H1 (cell line): ENCODE measurements at regions not wholly inside any gene's neighbourhood (a gene's known extent, or its start where the extent isn't known, plus 50 kb on each side); places are given as distances from the start of the nearest gene placed in this dataset.

ENCODE experiments used
- CTCF ChIA-PET: fragments of 300-600 bp; sonication (Branson Sonifier 250); formaldehyde crosslinking; loops from one replicate; lab custom pipeline; 2021; ENCODE audit not compliant: partially characterized antibody; lab: Charles Lee
- POLR2A ChIA-PET: fragments of 300-600 bp; sonication (Branson Sonifier 250); formaldehyde crosslinking; loops from one replicate; lab custom pipeline; 2021; ENCODE audit warnings: inconsistent platforms; ENCODE audit not compliant: partially characterized antibody; lab: Charles Lee
- DNase-seq, 2 experiments: peaks; one replicate each; pipeline versions ENCODE4 v3.0.0 to v3.0.0-alpha.2; 2010 to 2022; ENCODE audit warnings: low spot score in 2 of 2, low read depth in 1 of 2, mixed read lengths in 1 of 2
- FAIRE-seq: peaks from 2 replicates; lab custom pipeline; 2011; peaks lifted over from hg19 to GRCh38; lab: Jason Lieb, UNC
- H2AFZ ChIP-seq: 2 replicates; pipeline ENCODE4 v1.8.1; 2012; ENCODE audit warnings: low read length, inconsistent platforms
- H2AK5ac ChIP-seq: 2 replicates; pipeline ENCODE4 v1.6.1; 2013; ENCODE audit warnings: low read depth, low read length
- H2BK120ac ChIP-seq: replicated peaks from 2 replicates; pipeline ENCODE3; 2013; ENCODE audit warnings: low read depth, low read length, inconsistent platforms
- H2BK12ac ChIP-seq: 2 replicates; pipeline ENCODE4 v1.6.1; 2013; ENCODE audit warnings: low read depth, low read length
- H2BK15ac ChIP-seq: 2 replicates; pipeline ENCODE4 v1.6.1; 2013; ENCODE audit warnings: low read length
- H2BK20ac ChIP-seq: 2 replicates; pipeline ENCODE4 v1.6.1; 2013; ENCODE audit warnings: low read length
- H2BK5ac ChIP-seq: 2 replicates; pipeline ENCODE4 v1.6.1; 2013; ENCODE audit warnings: low read depth, low read length
- H3K14ac ChIP-seq: 2 replicates; pipeline ENCODE4 v1.6.1; 2013; ENCODE audit warnings: inconsistent platforms; ENCODE audit not compliant: insufficient read length
- H3K18ac ChIP-seq: 2 replicates; pipeline ENCODE4 v1.6.1; 2013; ENCODE audit warnings: low read length; ENCODE audit errors: extremely low read depth
- H3K23ac ChIP-seq: 2 replicates; pipeline ENCODE4 v1.6.1; 2013; ENCODE audit warnings: inconsistent platforms; ENCODE audit not compliant: insufficient read length
- H3K23me2 ChIP-seq: 2 replicates; pipeline ENCODE4 v1.6.1; 2013; ENCODE audit warnings: low read depth, low read length
- H3K27ac ChIP-seq: 2 replicates; pipeline ENCODE4 v1.6.1; 2011; ENCODE audit warnings: low read depth, low read length, inconsistent platforms
- H3K27me3 ChIP-seq, 4 experiments: replicated peaks in 1 of 4; 1 replicate in 1 of 4; 2 replicates in 3 of 4; pipeline versions ENCODE4 v1.6.1 to v1.8.1; 2011 to 2013; ENCODE audit warnings: low read length in 3 of 4, mild to moderate bottlenecking in 3 of 4, inconsistent platforms in 2 of 4, mixed read lengths in 2 of 4, moderate library complexity in 1 of 4; ENCODE audit not compliant: control insufficient read depth in 3 of 4, insufficient read depth in 3 of 4; ENCODE audit errors: extremely low read depth in 1 of 4
- H3K36me3 ChIP-seq, 4 experiments: 2 replicates each; pipeline versions ENCODE4 v1.6.1 to v1.8.1; 2011 to 2013; ENCODE audit warnings: mild to moderate bottlenecking in 4 of 4, low read length in 3 of 4, moderate library complexity in 2 of 4, control low read depth in 1 of 4, inconsistent platforms in 1 of 4; ENCODE audit not compliant: insufficient read depth in 4 of 4, control insufficient read depth in 2 of 4
- H3K4ac ChIP-seq: replicated peaks from 2 replicates; pipeline ENCODE3; 2013; ENCODE audit warnings: low read length, low read depth, mixed read lengths, inconsistent platforms; ENCODE audit not compliant: insufficient read length
- H3K4me1 ChIP-seq, 4 experiments: replicated peaks in 1 of 4; 1 replicate in 1 of 4; 2 replicates in 3 of 4; pipeline versions ENCODE4 v1.6.1 to v1.8.1; 2011 to 2013; ENCODE audit warnings: low read length in 3 of 4, inconsistent platforms in 2 of 4, mixed read lengths in 1 of 4; ENCODE audit not compliant: insufficient read depth in 4 of 4, control insufficient read depth in 3 of 4
- H3K4me2 ChIP-seq, 2 experiments: 2 replicates each; pipeline versions ENCODE4 v1.6.1 to v1.8.1; 2011 to 2013; ENCODE audit warnings: low read depth in 2 of 2, low read length in 2 of 2, control low read depth in 1 of 2, inconsistent platforms in 1 of 2, mild to moderate bottlenecking in 1 of 2; ENCODE audit not compliant: insufficient read depth in 1 of 2
- H3K4me3 ChIP-seq, 4 experiments: fragments of 200-600, 300-600 bp in 1 of 4; sonication (generic), shearing (Covaris generic), sonication (Bioruptor Twin) in 1 of 4; 2 replicates each; pipeline versions ENCODE4 v1.5.1 to v1.8.1; 2011 to 2016; ENCODE audit warnings: low read length in 4 of 4, low read depth in 3 of 4, control low read depth in 2 of 4, inconsistent platforms in 2 of 4, mild to moderate bottlenecking in 2 of 4, mixed read lengths in 1 of 4, moderate library complexity in 1 of 4; ENCODE audit not compliant: insufficient read depth in 2 of 4; ENCODE audit errors: extremely low read depth in 1 of 4
- H3K56ac ChIP-seq: replicated peaks from 2 replicates; pipeline ENCODE3; 2013; ENCODE audit warnings: low read depth, mild to moderate bottlenecking, mixed read lengths, low read length, inconsistent platforms; ENCODE audit not compliant: insufficient read length
- H3K79me1 ChIP-seq: 2 replicates; pipeline ENCODE4 v1.6.1; 2013; ENCODE audit warnings: low read depth, low read length, control low read depth
- H3K79me2 ChIP-seq, 2 experiments: 2 replicates each; pipeline versions ENCODE4 v1.6.1 to v1.8.1; 2012 to 2013; ENCODE audit warnings: low read length in 2 of 2, mild to moderate bottlenecking in 2 of 2, inconsistent platforms in 1 of 2; ENCODE audit not compliant: insufficient read depth in 2 of 2, control insufficient read depth in 1 of 2
- H3K9ac ChIP-seq, 4 experiments: replicated peaks in 1 of 4; 1 replicate in 1 of 4; 2 replicates in 3 of 4; pipeline versions ENCODE4 v1.6.1 to v1.8.1; 2011 to 2013; ENCODE audit warnings: low read depth in 3 of 4, low read length in 3 of 4, control low read depth in 2 of 4, mild to moderate bottlenecking in 2 of 4, moderate library complexity in 2 of 4, inconsistent platforms in 1 of 4; ENCODE audit errors: extremely low read depth in 1 of 4
- H3K9me3 ChIP-seq, 2 experiments: 2 replicates each; pipeline versions ENCODE4 v1.6.1 to v1.8.1; 2012 to 2013; ENCODE audit warnings: mild to moderate bottlenecking in 2 of 2, moderate library complexity in 2 of 2, control low read depth in 1 of 2, inconsistent platforms in 1 of 2, low read depth in 1 of 2, low read length in 1 of 2, mixed read lengths in 1 of 2; ENCODE audit not compliant: insufficient read depth in 2 of 2
- H4K20me1 ChIP-seq, 2 experiments: replicated peaks in 1 of 2; 2 replicates each; pipeline versions ENCODE3 to v1.8.1; 2011 to 2013; ENCODE audit warnings: inconsistent platforms in 2 of 2, low read length in 2 of 2, mild to moderate bottlenecking in 1 of 2; ENCODE audit not compliant: insufficient read depth in 2 of 2, control insufficient read depth in 1 of 2
- H4K5ac ChIP-seq: 2 replicates; pipeline ENCODE4 v1.6.1; 2013; ENCODE audit warnings: low read length, low read depth, mixed read lengths, inconsistent platforms; ENCODE audit not compliant: insufficient read length
- H4K8ac ChIP-seq: 2 replicates; pipeline ENCODE4 v1.8.0; 2013; ENCODE audit warnings: mild to moderate bottlenecking, moderate library complexity, low read length, inconsistent platforms; ENCODE audit not compliant: insufficient read depth; ENCODE audit errors: extremely low read depth
- H4K91ac ChIP-seq: replicated peaks from 2 replicates; pipeline ENCODE3; 2013; ENCODE audit warnings: low read length, mixed read lengths, inconsistent platforms; ENCODE audit not compliant: insufficient read length
- BACH1 ChIP-seq: IDR thresholded peaks from 2 replicates; pipeline ENCODE4 v1.6.1; 2012; ENCODE audit warnings: low read length, improper control_type of control experiment
- CHD2 ChIP-seq: IDR thresholded peaks from 2 replicates; pipeline ENCODE4 v1.6.1; 2012; ENCODE audit warnings: low read length, improper control_type of control experiment
- CREB1 ChIP-seq: IDR thresholded peaks from 2 replicates; pipeline ENCODE4 v1.6.1; 2012; ENCODE audit warnings: inconsistent platforms
- GTF2F1 ChIP-seq: IDR thresholded peaks from 2 replicates; pipeline ENCODE4 v1.6.1; 2012; ENCODE audit warnings: low read depth, low read length, improper control_type of control experiment, borderline replicate concordance
- SAP30 ChIP-seq: fragments of 300-600 bp; sonication (generic); IDR thresholded peaks from 2 replicates; pipeline ENCODE4 v1.7.1; 2012; ENCODE audit warnings: low read length, moderate library complexity, mild to moderate bottlenecking, inconsistent platforms; ENCODE audit not compliant: insufficient read depth, insufficient replicate concordance
- SIRT6 ChIP-seq: IDR thresholded peaks from one replicate; pipeline ENCODE4 v1.7.1; 2012; ENCODE audit warnings: low read length, inconsistent platforms
- ZNF274 ChIP-seq: IDR thresholded peaks from 2 replicates; pipeline ENCODE4 v1.7.0; 2012; ENCODE audit warnings: low read length, borderline replicate concordance; ENCODE audit errors: extremely low read depth
- WGBS, 2 experiments: shearing (Covaris generic) in 1 of 2; methylation state at CpG; one replicate each; pipeline versions ENCODE4 v1.1.6 to v1.1.7; 2013 to 2015; ENCODE audit warnings: low lambda C conversion rate in 2 of 2, mixed read lengths in 2 of 2, inconsistent platforms in 1 of 2, low coverage in 1 of 2, missing lambda C conversion rate in 1 of 2; ENCODE audit not compliant: insufficient replicate concordance in 2 of 2, insufficient coverage in 1 of 2, insufficient read length in 1 of 2; ENCODE audit errors: extremely low coverage in 1 of 2, missing lambda C conversion rate in 1 of 2; 5-methylcytosine and 5-hydroxymethylcytosine counted together
- TF ChIP-seq, protein P1 (sequence below): IDR thresholded peaks from 2 replicates; pipeline ENCODE4 v1.6.1; 2012; ENCODE audit warnings: low read length, inconsistent platforms
- TF ChIP-seq, protein P2 (sequence below): IDR thresholded peaks from 2 replicates; pipeline ENCODE4 v1.6.1; 2011; ENCODE audit warnings: low read depth, mild to moderate bottlenecking, low read length; ENCODE audit not compliant: insufficient read depth

- TF ChIP-seq CREB1 (no peak), SIRT6 (no peak), CHD2 (no peak), ZNF274 (no peak), SAP30 (no peak), GTF2F1 (no peak), BACH1 (no peak)
- TF ChIP-seq, protein P1, sequence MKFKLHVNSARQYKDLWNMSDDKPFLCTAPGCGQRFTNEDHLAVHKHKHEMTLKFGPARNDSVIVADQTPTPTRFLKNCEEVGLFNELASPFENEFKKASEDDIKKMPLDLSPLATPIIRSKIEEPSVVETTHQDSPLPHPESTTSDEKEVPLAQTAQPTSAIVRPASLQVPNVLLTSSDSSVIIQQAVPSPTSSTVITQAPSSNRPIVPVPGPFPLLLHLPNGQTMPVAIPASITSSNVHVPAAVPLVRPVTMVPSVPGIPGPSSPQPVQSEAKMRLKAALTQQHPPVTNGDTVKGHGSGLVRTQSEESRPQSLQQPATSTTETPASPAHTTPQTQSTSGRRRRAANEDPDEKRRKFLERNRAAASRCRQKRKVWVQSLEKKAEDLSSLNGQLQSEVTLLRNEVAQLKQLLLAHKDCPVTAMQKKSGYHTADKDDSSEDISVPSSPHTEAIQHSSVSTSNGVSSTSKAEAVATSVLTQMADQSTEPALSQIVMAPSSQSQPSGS: no peak
- TF ChIP-seq, protein P2, sequence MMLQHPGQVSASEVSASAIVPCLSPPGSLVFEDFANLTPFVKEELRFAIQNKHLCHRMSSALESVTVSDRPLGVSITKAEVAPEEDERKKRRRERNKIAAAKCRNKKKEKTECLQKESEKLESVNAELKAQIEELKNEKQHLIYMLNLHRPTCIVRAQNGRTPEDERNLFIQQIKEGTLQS: no peak
- H4K91ac ChIP-seq: no peak overlapping the region
- no peak overlapping the region for H4K5ac ChIP-seq
- H3K18ac ChIP-seq: peak overlapping the region; percentile 15; the same call in 1 of the 2 replicates
- CTCF ChIA-PET: interaction anchor here (0.9 to 5.0 kb wide), 5 partner anchors 13 to 40 kb away, joined by 3 to 35 read pairs (median 4); no protein-coding TSS in a partner anchor
- POLR2A ChIA-PET: interaction anchor here (1.5 to 1.9 kb wide), 2 partner anchors 13 to 16 kb away, joined by 3 to 4 read pairs; no protein-coding TSS in a partner anchor
- no peak overlapping the region for H4K8ac ChIP-seq
- H2BK12ac ChIP-seq: no peak overlapping the region; the same call in 1 of the 2 replicates
- H3K36me3 ChIP-seq: no peaks in the 10 kb centered on the region
- H3K9me3 ChIP-seq: peaks cover 6 to 9% of the 10 kb centered on the region in 2 experiments; a peak in 2 of 4 replicates
- no peak overlapping the region for H3K14ac ChIP-seq
- no peaks in the 10 kb centered on the region for H3K79me2 ChIP-seq
- no peak overlapping the region for H3K27ac ChIP-seq
- H2BK20ac ChIP-seq: no peak overlapping the region
- no peak overlapping the region for H3K4me2 ChIP-seq
- no peak overlapping the region for H3K23ac ChIP-seq
- H3K4ac ChIP-seq: no peak overlapping the region
- no peak overlapping the region for H2BK120ac ChIP-seq
- no peak overlapping the region for H3K56ac ChIP-seq
- H4K20me1 ChIP-seq: no peaks in the 10 kb centered on the region
- no peak overlapping the region for H3K9ac ChIP-seq
- no peak for DNase-seq
- H3K79me1 ChIP-seq: no peaks in the 10 kb centered on the region
- no peak overlapping the region for H2BK15ac ChIP-seq
- no peak for FAIRE-seq
- H2AK5ac ChIP-seq: no peak overlapping the region
- no peak overlapping the region for H3K4me3 ChIP-seq
- 67% methylated on average over 4 of the region's 4 CpGs; no CpG with 5 or more reads in 1 of the 2 experiments for WGBS, 2 experiments
- peaks cover 0 to 11% (median 5%) of the 10 kb centered on the region in 4 experiments; a peak in 4 of 7 replicates for H3K4me1 ChIP-seq
- no peaks in the 10 kb centered on the region; a peak in 2 of 7 replicates for H3K27me3 ChIP-seq
- H2AFZ ChIP-seq: no peak overlapping the region; the same call in 1 of the 2 replicates
- H3K23me2 ChIP-seq: no peaks in the 10 kb centered on the region
- no peak overlapping the region for H2BK5ac ChIP-seq
Measured at GRCh38 chr5:176716320-176716719, 69.0 kb downstream of the TSPAN17 start.
